HCT116 (cell line): ENCODE measurements at regions not wholly inside any gene's neighbourhood (a gene's known extent, or its start where the extent isn't known, plus 50 kb on each side); places are given as distances from the start of the nearest gene placed in this dataset.
"Not testable (repeated sequence)": the region's sequence is repeated elsewhere in the genome, so short reads cannot be mapped to it uniquely, and the experiment has no call there.

ENCODE experiments used
- ATAC-seq: fragments of 200-7000 bp; cut with Tn5 transposase; 2 replicates; pipeline ENCODE4 v1.9.1; 2020; ENCODE audit warnings: mild to moderate bottlenecking, moderate library complexity
- BruUV-seq: library from RNA; stranded (reverse); fragments of 400-500 nt; replicated peaks from 2 replicates; lab custom pipeline; 2021; lab: Mats Ljungman, UMichigan
- CTCF ChIA-PET: fragments of 300-600 bp; sonication (Branson Sonifier 250); formaldehyde crosslinking; loops from one replicate; lab custom pipeline; 2021; ENCODE audit warnings: antibody characterized with exemption; lab: Charles Lee
- POLR2A ChIA-PET: fragments of 300-600, 350-600 bp; sonication (Branson Sonifier 250); formaldehyde crosslinking; loops from one replicate; lab custom pipeline; 2021; ENCODE audit warnings: antibody characterized with exemption; lab: Charles Lee
- RAD21 ChIA-PET, 2 experiments: fragments of 300-600 bp; sonication (Branson Sonifier 250); formaldehyde crosslinking; loops; one replicate each; lab custom pipeline; 2023; ENCODE audit warnings: low total read pairs in 2 of 2; ENCODE audit not compliant: uncharacterized antibody in 2 of 2, unreplicated experiment in 2 of 2, low non-redundant PET in 1 of 2; lab: Charles Lee
- DNase-seq: peaks from one replicate; pipeline ENCODE4 v3.0.0-alpha.2; 2010; ENCODE audit warnings: low read depth, low spot score
- H2AFZ ChIP-seq: fragments of 200-600 bp; shearing (Covaris generic), sonication (generic); 2 replicates; pipeline ENCODE4 v1.6.1; 2017; ENCODE audit warnings: low read depth, mixed run types, mixed read lengths, antibody characterized with exemption, low read length; ENCODE audit not compliant: poor library complexity, severe bottlenecking
- H3K27ac ChIP-seq: 2 replicates; pipeline ENCODE4 v1.5.1; 2012; ENCODE audit warnings: low read depth, low read length
- H3K27me3 ChIP-seq: fragments of 200-600 bp; sonication (generic); 2 replicates; pipeline ENCODE4 v1.6.1; 2016; ENCODE audit warnings: mixed run types, low read length, mixed read lengths; ENCODE audit not compliant: insufficient read depth
- H3K36me3 ChIP-seq, 2 experiments: fragments of 200-500 bp in 1 of 2; fragments of 200-600 bp in 1 of 2; sonication (Bioruptor generic) in 1 of 2; sonication (generic) in 1 of 2; 2 replicates each; pipeline versions ENCODE4 v1.5.1 to v1.6.1; 2014 to 2016; ENCODE audit warnings: low read length in 2 of 2, inconsistent platforms in 1 of 2, mixed read lengths in 1 of 2, mixed run types in 1 of 2; ENCODE audit not compliant: insufficient read depth in 2 of 2, control insufficient read depth in 1 of 2
- H3K4me1 ChIP-seq, 2 experiments: fragments of 200-600 bp in 1 of 2; sonication (generic) in 1 of 2; 2 replicates each; pipeline versions ENCODE4 v1.5.1 to v1.6.1; 2012 to 2017; ENCODE audit warnings: low read length in 2 of 2, inconsistent platforms in 1 of 2, mild to moderate bottlenecking in 1 of 2, mixed read lengths in 1 of 2, mixed run types in 1 of 2, moderate library complexity in 1 of 2; ENCODE audit not compliant: insufficient read depth in 2 of 2, control insufficient read depth in 1 of 2
- H3K4me2 ChIP-seq: fragments of 200-600 bp; sonication (generic); 2 replicates; pipeline ENCODE4 v1.6.1; 2017; ENCODE audit warnings: mixed run types, low read length, mixed read lengths
- H3K4me3 ChIP-seq, 2 experiments: fragments of 200-600 bp in 1 of 2; sonication (generic) in 1 of 2; replicated peaks in 1 of 2; 2 replicates each; pipeline ENCODE4 v1.5.1; 2011 to 2016; ENCODE audit warnings: low read length in 2 of 2, control low read depth in 1 of 2, low read depth in 1 of 2, mild to moderate bottlenecking in 1 of 2, mixed read lengths in 1 of 2, mixed run types in 1 of 2
- H3K79me2 ChIP-seq: fragments of 200-600 bp; sonication (generic); 2 replicates; pipeline ENCODE4 v1.6.1; 2017; ENCODE audit warnings: mild to moderate bottlenecking, mixed run types, low read length, moderate library complexity, mixed read lengths; ENCODE audit not compliant: insufficient read depth
- H3K9ac ChIP-seq: fragments of 200-600 bp; sonication (generic); 2 replicates; pipeline ENCODE4 v1.6.1; 2016; ENCODE audit warnings: low read length, mixed read lengths
- H3K9me2 ChIP-seq: fragments of 200-600 bp; sonication (generic), shearing (Covaris generic); 2 replicates; pipeline ENCODE4 v1.6.1; 2017; ENCODE audit warnings: mixed run types, mild to moderate bottlenecking, moderate library complexity; ENCODE audit not compliant: insufficient read depth
- H3K9me3 ChIP-seq, 2 experiments: fragments of 200-500 bp in 1 of 2; fragments of 200-600 bp in 1 of 2; sonication (Bioruptor generic) in 1 of 2; sonication (generic) in 1 of 2; 2 replicates each; pipeline ENCODE4 v1.6.1; 2014 to 2017; ENCODE audit warnings: low read length in 2 of 2, mixed read lengths in 2 of 2, inconsistent platforms in 1 of 2, low read depth in 1 of 2, mild to moderate bottlenecking in 1 of 2, mixed run types in 1 of 2, moderate library complexity in 1 of 2; ENCODE audit not compliant: control insufficient read depth in 1 of 2, insufficient read depth in 1 of 2
- H4K20me1 ChIP-seq: fragments of 200-600 bp; sonication (generic), shearing (Covaris generic); 2 replicates; pipeline ENCODE4 v1.6.1; 2017; ENCODE audit warnings: mixed run types, mild to moderate bottlenecking, moderate library complexity; ENCODE audit not compliant: insufficient read depth
- CEBPB ChIP-seq: IDR thresholded peaks from 2 replicates; pipeline ENCODE4 v1.6.1; 2012; ENCODE audit warnings: low read depth
- CTCF ChIP-seq, 3 experiments: fragments of 200-600 bp in 1 of 3; sonication (generic) in 1 of 3; IDR thresholded peaks in 2 of 3; conservative IDR thresholded peaks in 1 of 3; 2 replicates each; pipeline ENCODE4 v1.5.1; 2012 to 2017; ENCODE audit warnings: low read depth in 2 of 3, low read length in 2 of 3, antibody characterized with exemption in 1 of 3, borderline replicate concordance in 1 of 3, control low read depth in 1 of 3, mild to moderate bottlenecking in 1 of 3, mixed read lengths in 1 of 3, mixed run types in 1 of 3, moderate library complexity in 1 of 3; ENCODE audit not compliant: insufficient read depth in 1 of 3
- FOSL1 ChIP-seq: IDR thresholded peaks from 2 replicates; pipeline ENCODE4 v1.6.1; 2012; ENCODE audit warnings: low read depth
- RAD21 ChIP-seq: IDR thresholded peaks from 2 replicates; pipeline ENCODE4 v1.6.1; 2012; ENCODE audit warnings: low read depth, mild to moderate bottlenecking
- TCF7L2 ChIP-seq: IDR thresholded peaks from 2 replicates; pipeline ENCODE4 v1.7.0; 2011; ENCODE audit warnings: borderline replicate concordance, inconsistent platforms; ENCODE audit not compliant: insufficient read depth, insufficient read length; ENCODE audit errors: extremely low read depth
- YY1 ChIP-seq: IDR thresholded peaks from 2 replicates; pipeline ENCODE4 v1.6.1; 2011; ENCODE audit warnings: low read length, low read depth, moderate library complexity, mild to moderate bottlenecking; ENCODE audit not compliant: insufficient replicate concordance; ENCODE audit errors: extremely low read depth
- intact Hi-C: fragments of 100-400 bp; cut with micrococcal nuclease; formaldehyde crosslinking; loops from 2 replicates; pipeline ENCODE4 v1.10.0; 2022

- H3K4me3 ChIP-seq, H3K36me3 ChIP-seq: not testable (repeated sequence)
Observed at GRCh38 chr16:29193634-29194033, 208.8 kb downstream of the LAT start.

DNA sequence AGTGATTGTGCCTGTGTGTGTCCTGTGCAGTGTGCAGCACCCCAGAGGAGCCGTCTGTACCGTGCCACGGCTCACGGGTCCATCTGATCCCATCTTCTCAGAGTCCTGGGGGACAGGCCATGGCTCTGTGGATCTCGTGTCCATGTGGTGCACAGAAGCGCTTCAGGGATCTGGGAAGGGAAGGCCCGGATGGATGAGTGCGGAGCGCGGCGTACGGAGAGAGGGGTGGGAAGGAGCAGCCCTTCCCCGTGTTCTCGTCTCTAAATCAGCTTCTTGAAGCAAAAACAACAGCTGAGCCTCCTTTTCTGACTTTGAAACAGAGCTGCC is 208.4 kb downstream of the LAT start:
- BruUV-seq, H3K79me2 ChIP-seq, H3K4me2 ChIP-seq, H3K27ac ChIP-seq, DNase-seq, POLR2A ChIA-PET, ATAC-seq, H3K4me1 ChIP-seq, H3K4me3 ChIP-seq, H3K9me2 ChIP-seq, H4K20me1 ChIP-seq, H3K9ac ChIP-seq, H2AFZ ChIP-seq, CTCF ChIA-PET, RAD21 ChIA-PET, H3K9me3 ChIP-seq, H3K27me3 ChIP-seq, intact Hi-C loops, H3K36me3 ChIP-seq: not testable (repeated sequence)

More at GRCh38 chr16:29193634-29194033, 208.8 kb downstream of the LAT start:
- H3K9me3 ChIP-seq, H3K4me1 ChIP-seq, BruUV-seq, H3K9ac ChIP-seq, RAD21 ChIA-PET, CTCF ChIA-PET, H4K20me1 ChIP-seq, H3K27me3 ChIP-seq, ATAC-seq, H2AFZ ChIP-seq, H3K27ac ChIP-seq, POLR2A ChIA-PET, H3K9me2 ChIP-seq, DNase-seq, H3K79me2 ChIP-seq, H3K4me2 ChIP-seq, intact Hi-C loops: not testable (repeated sequence)

DNA sequence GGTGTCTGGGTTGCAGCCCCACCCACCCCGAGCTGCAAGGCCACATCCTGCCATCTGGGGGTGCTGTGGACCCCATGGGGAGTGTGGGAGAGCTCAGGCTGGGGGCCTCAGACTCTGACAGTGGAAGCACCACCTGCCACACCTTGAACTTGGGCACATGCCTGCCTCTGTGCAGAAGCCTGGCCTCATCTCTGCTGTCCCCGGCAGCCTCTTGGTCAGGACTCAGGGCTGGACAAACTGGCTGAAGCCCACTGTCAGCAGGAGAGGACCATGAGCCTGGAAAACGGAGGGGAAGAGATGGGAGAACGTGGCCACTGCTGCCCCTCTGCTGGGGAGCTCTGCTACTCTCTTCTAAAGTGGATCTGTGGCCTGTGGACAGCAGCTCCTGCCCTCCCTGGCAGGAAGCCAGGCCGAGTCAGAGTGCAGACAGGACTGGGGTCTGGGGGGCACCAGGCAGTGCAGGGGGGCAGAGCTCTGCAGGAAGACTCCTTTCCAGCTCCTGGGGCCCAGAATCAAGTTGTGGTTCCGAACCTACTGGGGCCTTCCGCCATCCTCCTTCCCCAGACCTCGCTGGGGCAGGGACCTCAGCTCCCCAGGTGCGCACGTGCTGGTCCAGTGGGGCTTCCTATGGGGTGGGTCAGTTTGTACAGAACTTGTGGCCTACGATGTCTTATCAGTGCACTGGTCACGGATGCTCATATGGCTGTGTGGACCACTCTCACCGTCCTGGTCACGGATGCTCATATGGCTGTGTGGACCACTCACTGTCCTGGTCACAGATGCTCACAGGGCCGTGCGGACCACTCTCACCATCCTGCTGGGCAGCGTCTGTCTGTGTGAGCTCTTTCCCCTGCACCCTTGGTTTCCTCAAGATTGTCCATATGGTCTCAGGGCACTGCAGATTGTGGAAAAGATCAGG is 207.7 kb downstream of the LAT start:
- BruUV-seq, result no TSS peak
- no peaks in the 10 kb centered on the region for H3K4me1 ChIP-seq
- TF ChIP-seq YY1 (no peak), RAD21 (peak; percentile 27; the same call in 1 of the 2 replicates), TCF7L2 (no peak), CEBPB (no peak), CTCF (IDR thresholded peaks at IDR 0.05 in 2 of 3, conservative IDR thresholded peaks at IDR 0.05 in 1 of 3; ENCODE audit: borderline replicate concordance in 1 of 3, insufficient read depth in 1 of 3, low read depth in 2 of 3, low read length in 2 of 3) (peak in 2 of 3 experiments; percentile 39 to 45; a peak in 4 of 6 replicates), FOSL1 (no peak)
- no peaks in the 10 kb centered on the region for H4K20me1 ChIP-seq
- intact Hi-C loops, result no loop called here
- ChIA-PET POLR2A (no interaction called here), CTCF (no interaction called here), RAD21 (no interaction called here)
- ATAC-seq (peak; percentile 65), DNase-seq (no peak)
- H3K9me3 ChIP-seq, result no peaks in the 10 kb centered on the region
- no peaks in the 10 kb centered on the region for H3K27me3 ChIP-seq
- no peaks in the 10 kb centered on the region for H3K9me2 ChIP-seq
- H3K27ac ChIP-seq, result no peak overlapping the region
- H3K4me3 ChIP-seq, result no peak overlapping the region
- no peak overlapping the region for H2AFZ ChIP-seq
- no peak overlapping the region for H3K9ac ChIP-seq
- H3K36me3 ChIP-seq, result no peaks in the 10 kb centered on the region
- H3K4me2 ChIP-seq, result no peak overlapping the region
- H3K79me2 ChIP-seq, result no peaks in the 10 kb centered on the region
